Calu3 (cell line): ENCODE measurements at regions not wholly inside any gene's neighbourhood (a gene's known extent, or its start where the extent isn't known, plus 50 kb on each side); places are given as distances from the start of the nearest gene placed in this dataset.

Experiments
- BruUV-seq: library from RNA; stranded (reverse); fragments of 400-500 nt; replicated peaks from 2 replicates; lab custom pipeline; 2021; lab: Mats Ljungman, UMichigan
- CTCF ChIA-PET: fragments of 300-600 bp; sonication (Branson Sonifier 250); formaldehyde crosslinking; loops from one replicate; lab custom pipeline; 2022; ENCODE audit warnings: antibody characterized with exemption; lab: Charles Lee
- DNase-seq: peaks from one replicate; pipeline ENCODE4 v3.0.0; 2022
- H3K27ac Mint-ChIP-seq: one replicate; pipeline ENCODE4 v1.8.0; 2022; ENCODE audit warnings: mixed read lengths; ENCODE audit not compliant: unreplicated experiment
- H3K27me3 Mint-ChIP-seq: one replicate; pipeline ENCODE4 v1.8.0; 2022; ENCODE audit warnings: mixed read lengths; ENCODE audit not compliant: unreplicated experiment
- H3K36me3 Mint-ChIP-seq: one replicate; pipeline ENCODE4 v1.8.0; 2022; ENCODE audit warnings: mild to moderate bottlenecking, moderate library complexity, mixed read lengths; ENCODE audit not compliant: insufficient read depth, unreplicated experiment
- H3K4me1 Mint-ChIP-seq: one replicate; pipeline ENCODE4 v1.8.0; 2022; ENCODE audit warnings: mild to moderate bottlenecking, low read depth, mixed read lengths; ENCODE audit not compliant: unreplicated experiment
- H3K4me3 Mint-ChIP-seq: one replicate; pipeline ENCODE4 v1.8.0; 2022; ENCODE audit warnings: mild to moderate bottlenecking, low read depth, moderate library complexity, mixed read lengths; ENCODE audit not compliant: unreplicated experiment
- H3K9me3 Mint-ChIP-seq: one replicate; pipeline ENCODE4 v1.8.0; 2022; ENCODE audit warnings: low read depth, mixed read lengths; ENCODE audit not compliant: unreplicated experiment
- intact Hi-C: fragments of 100-400 bp; cut with micrococcal nuclease; formaldehyde crosslinking; loops from one replicate; pipeline ENCODE4 v1.10.0; 2022; ENCODE audit not compliant: unreplicated experiment
- TF ChIP-seq, protein P1 (sequence below): fragments of 200-600 bp; IDR thresholded peaks from one replicate; pipeline ENCODE4 v1.8.0; 2022; ENCODE audit warnings: antibody characterized with exemption; ENCODE audit not compliant: unreplicated experiment

DNA sequence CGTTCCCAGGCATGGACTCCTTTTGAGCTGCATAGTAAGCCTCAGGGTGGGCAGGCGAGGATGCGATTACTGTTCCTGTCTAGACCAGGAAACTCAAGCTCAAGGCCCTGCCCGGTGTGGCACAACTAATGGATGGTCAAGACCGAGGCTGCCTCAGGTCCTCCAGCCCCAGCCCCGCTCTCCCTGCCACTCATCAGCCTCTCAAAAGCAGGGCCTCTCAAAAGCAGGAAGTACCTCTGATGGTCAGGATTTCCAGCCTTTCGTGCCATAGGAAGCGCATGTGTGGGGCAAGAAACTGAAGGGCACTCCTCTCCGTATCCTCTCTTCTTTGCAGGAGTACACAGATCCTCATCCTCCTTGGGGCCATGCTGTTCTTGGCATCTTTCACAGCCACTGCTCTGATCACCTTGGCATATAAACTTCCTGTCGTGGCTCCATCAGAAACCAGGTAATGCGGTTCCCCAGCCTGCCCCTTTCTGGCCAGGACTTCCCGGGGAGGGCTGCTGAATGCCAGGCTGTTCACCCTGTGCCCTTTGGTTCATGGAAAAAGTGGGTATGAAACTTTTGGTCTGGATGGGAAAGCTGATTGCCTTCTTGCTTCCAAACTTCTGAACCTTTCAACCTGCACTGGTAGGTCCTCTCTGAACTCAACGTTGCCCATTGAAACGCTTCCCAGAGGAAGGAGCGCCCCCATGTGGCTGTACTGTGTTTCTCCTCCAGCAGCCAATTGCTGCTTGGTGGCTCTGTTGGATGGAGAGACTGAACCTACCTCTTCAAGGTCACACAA is 82.8 kb upstream of the SEC11C start:
- TF ChIP-seq, protein P1, sequence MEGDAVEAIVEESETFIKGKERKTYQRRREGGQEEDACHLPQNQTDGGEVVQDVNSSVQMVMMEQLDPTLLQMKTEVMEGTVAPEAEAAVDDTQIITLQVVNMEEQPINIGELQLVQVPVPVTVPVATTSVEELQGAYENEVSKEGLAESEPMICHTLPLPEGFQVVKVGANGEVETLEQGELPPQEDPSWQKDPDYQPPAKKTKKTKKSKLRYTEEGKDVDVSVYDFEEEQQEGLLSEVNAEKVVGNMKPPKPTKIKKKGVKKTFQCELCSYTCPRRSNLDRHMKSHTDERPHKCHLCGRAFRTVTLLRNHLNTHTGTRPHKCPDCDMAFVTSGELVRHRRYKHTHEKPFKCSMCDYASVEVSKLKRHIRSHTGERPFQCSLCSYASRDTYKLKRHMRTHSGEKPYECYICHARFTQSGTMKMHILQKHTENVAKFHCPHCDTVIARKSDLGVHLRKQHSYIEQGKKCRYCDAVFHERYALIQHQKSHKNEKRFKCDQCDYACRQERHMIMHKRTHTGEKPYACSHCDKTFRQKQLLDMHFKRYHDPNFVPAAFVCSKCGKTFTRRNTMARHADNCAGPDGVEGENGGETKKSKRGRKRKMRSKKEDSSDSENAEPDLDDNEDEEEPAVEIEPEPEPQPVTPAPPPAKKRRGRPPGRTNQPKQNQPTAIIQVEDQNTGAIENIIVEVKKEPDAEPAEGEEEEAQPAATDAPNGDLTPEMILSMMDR = no peak
- Mint-ChIP-seq H3K27me3 (no peaks in the 10 kb centered on the region), H3K4me1 (peaks cover 17% of the 10 kb centered on the region), H3K4me3 (no peak overlapping the region), H3K27ac (no peak overlapping the region), H3K9me3 (peaks cover 10% of the 10 kb centered on the region), H3K36me3 (peaks cover 8% of the 10 kb centered on the region)
- intact Hi-C loops = no loop called here
- CTCF ChIA-PET = interaction anchor here (1.0 to 1.3 kb wide), 2 partner anchors 11 to 193 kb away, joined by 3 read pairs; partner anchors contain the start of gene ZNF532
- peak; percentile 59 for DNase-seq
- BruUV-seq = no TSS peak

DNA sequence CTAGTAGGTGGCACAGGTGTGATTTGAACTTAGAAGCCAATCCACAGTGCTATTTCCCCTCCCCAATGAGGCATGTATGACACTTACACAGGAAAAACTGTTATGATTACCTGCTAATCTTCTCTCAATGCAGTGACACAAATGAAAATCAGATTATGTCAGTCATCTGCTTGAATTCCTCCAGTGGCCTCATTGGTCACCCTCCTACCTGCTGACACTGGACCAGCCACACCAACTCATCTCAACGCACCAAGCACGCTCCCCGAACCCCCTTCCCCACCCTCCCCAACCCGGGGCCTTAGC is 82.2 kb upstream of the SEC11C start:
- CTCF ChIA-PET = interaction anchor here (1.3 kb wide), 1 partner anchor 12 kb away, joined by 3 read pairs; no protein-coding TSS in a partner anchor
- no peak overlapping the region for H3K4me3 Mint-ChIP-seq
- H3K27ac Mint-ChIP-seq = no peak overlapping the region
- H3K4me1 Mint-ChIP-seq = peaks cover 22% of the 10 kb centered on the region
- no peaks in the 10 kb centered on the region for H3K27me3 Mint-ChIP-seq
- no peak for DNase-seq
- intact Hi-C loops = no loop called here
- H3K9me3 Mint-ChIP-seq = peaks cover 10% of the 10 kb centered on the region
- TF ChIP-seq, protein P1 = no peak
- peaks cover 9% of the 10 kb centered on the region for H3K36me3 Mint-ChIP-seq
- BruUV-seq = no TSS peak

DNA sequence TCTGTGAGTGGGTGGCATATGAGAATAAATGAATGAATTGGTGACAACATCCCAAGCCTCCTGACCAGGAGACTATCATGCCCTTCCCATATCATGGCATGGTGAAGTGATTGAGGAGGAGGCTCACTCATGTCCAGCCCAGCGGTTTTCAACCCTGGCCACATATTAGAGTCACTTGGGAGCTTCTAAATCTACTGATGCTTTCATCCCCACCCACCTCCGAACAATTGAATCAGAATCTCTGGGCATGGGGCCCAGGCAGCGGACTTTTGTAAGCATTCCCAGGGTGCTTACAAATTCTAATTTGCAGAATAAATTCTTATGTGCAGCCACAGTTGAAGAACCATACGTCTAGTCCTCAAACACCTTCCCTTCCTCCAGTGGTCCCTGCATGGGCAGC is 81.7 kb upstream of the SEC11C start:
- peaks cover 14% of the 10 kb centered on the region for H3K36me3 Mint-ChIP-seq

DNA sequence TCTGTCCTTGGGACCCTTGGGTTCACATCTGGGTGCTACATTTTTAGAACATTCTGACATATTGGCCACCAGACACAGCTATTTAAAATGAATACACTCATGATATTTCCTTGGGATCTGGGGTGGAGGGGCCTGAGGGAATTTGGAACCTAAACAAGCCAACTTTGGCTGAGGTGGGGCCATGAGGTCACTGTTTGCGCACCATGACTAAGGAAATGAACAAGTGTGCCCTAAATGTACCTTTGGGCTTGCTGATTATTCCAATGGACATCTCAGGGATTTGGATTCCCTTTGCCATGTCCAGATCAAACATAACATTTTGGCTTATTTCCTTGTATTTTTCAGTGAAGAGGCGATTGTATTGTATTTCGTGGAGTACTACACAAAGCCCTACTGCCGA is 80.5 kb upstream of the SEC11C start:
- intact Hi-C loops = no loop called here
- CTCF ChIA-PET = no interaction called here
- Mint-ChIP-seq H3K27ac (no peak overlapping the region), H3K4me1 (peaks cover 39% of the 10 kb centered on the region), H3K36me3 (peaks cover 20% of the 10 kb centered on the region), H3K27me3 (no peaks in the 10 kb centered on the region), H3K9me3 (peaks cover 10% of the 10 kb centered on the region), H3K4me3 (no peak overlapping the region)
- BruUV-seq = no TSS peak
- TF ChIP-seq, protein P1 = no peak
- no peak for DNase-seq

More for the DNA sequence above, 81.7 kb upstream of the SEC11C start:
- Mint-ChIP-seq H3K4me1 (peaks cover 27% of the 10 kb centered on the region), H3K27ac (no peak overlapping the region), H3K9me3 (peaks cover 10% of the 10 kb centered on the region), H3K27me3 (no peaks in the 10 kb centered on the region), H3K4me3 (no peak overlapping the region)
- TF ChIP-seq, protein P1 = no peak
- no peak for DNase-seq
- CTCF ChIA-PET = no interaction called here
- intact Hi-C loops = no loop called here
- no TSS peak for BruUV-seq
